Erythroblast (primary cell): ENCODE measurements at regions not wholly inside any gene's neighbourhood (a gene's known extent, or its start where the extent isn't known, plus 50 kb on each side); places are given as distances from the start of the nearest gene placed in this dataset.

ENCODE experiments used
- GATA1 ChIP-seq: IDR thresholded peaks from 2 replicates; pipeline ENCODE4 v1.6.1; 2011; ENCODE audit warnings: low read depth, mild to moderate bottlenecking, control low read depth, low read length, moderate library complexity
- POLR2A ChIP-seq: IDR thresholded peaks from 2 replicates; pipeline ENCODE4 v1.6.1; 2011; ENCODE audit warnings: mild to moderate bottlenecking, low read length

DNA sequence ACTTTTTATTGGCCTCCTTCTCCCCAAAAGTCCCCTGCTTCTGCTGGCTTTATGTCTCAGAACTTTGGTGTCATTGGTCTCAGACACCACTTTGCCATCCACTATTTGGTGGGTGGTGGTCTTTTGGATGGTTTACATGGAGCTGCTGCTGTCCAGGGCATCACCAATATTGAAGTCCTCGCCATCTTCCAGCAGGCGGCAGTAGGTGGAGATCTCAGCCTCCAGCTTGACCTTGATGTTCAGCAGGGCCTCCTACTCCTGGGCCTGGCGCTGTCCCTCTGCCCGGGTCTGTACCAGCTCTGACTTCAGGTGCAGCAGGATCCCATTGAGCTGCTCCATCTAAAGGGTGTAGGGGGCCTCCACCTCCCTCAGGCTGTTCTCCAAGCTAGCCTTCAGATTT lies 148.4 kb upstream of the FOXA2 start:
- TF ChIP-seq POLR2A (no peak), GATA1 (no peak)
